ENCODE measurements at regions not wholly inside any gene's neighbourhood (a gene's known extent, or its start where the extent isn't known, plus 50 kb on each side); places are given as distances from the start of the nearest gene placed in this dataset.
"Not testable (repeated sequence)": the region's sequence is repeated elsewhere in the genome, so short reads cannot be mapped to it uniquely, and the experiment has no call there.

DNA sequence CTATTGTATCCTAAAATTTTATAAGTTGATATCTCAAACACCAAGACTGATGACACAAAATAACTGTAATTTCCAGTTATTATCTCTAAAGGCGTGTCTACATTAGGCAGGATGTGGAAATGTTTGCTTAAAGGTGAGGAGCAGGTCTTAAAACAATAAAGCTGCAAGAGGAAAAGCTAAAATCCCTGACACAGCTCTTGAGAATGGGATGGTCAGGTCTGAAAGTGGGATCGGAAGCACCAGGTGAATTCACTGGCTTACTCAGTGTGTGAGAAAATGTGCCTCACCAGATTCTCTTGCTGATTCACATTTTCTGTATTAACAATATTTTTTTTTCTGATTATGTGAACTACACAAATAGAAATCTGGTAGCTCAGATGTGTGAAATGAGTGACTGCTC is 421.9 kb upstream of the ADAMTS5 start:
- DNase-seq = no peak
- in situ Hi-C loops (cut with HindIII; ENCODE audit: low pct_ligation_motif_present, low pct_unique_long_range_greater_than_20kb, low sequenced_read_pairs) = no loop called here

DNA sequence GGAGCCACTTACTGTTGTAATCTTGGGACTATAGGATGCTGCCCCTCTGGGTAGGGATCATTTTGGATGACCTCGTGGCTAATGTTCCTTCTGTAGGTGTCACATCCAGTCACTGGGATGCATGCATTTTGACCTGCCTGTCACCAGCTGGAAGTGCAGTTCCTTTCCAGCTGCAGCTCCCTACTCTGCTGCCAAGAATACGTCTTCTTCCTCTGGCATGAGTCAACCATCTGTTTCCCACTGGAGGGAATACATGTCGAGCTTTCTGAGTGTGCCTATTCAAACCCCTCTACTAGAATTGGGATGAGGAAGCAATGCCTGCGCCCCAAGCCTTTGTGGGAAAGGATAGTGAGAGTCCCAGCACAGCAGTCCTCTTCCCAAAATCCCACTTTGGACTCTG is 415.5 kb upstream of the ADAMTS5 start:
- in situ Hi-C loops (cut with HindIII; ENCODE audit: low pct_ligation_motif_present, low pct_unique_long_range_greater_than_20kb, low sequenced_read_pairs) = no loop called here
- no peak for DNase-seq

DNA sequence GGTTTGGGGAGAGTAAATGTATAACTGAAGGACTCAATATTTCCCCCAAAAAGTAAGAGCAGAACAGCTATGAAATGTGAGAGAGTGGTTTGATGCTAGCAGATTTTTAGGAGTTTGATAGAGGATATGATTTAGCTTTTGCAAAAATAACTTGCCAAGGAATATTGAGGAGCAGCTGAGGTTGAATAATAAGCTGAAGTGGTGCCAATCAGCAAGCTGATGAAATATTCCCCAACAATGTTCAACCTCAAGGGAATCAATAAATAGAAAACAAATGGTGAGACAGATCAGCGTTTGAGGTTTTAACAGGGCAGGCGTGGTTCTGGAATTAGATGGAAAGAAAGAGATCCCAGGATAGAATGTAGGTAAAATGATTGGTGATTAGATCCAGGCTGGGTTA is 413.4 kb upstream of the ADAMTS5 start:
- in situ Hi-C loops (cut with HindIII; ENCODE audit: low pct_ligation_motif_present, low pct_unique_long_range_greater_than_20kb, low sequenced_read_pairs) = no loop called here

DNA sequence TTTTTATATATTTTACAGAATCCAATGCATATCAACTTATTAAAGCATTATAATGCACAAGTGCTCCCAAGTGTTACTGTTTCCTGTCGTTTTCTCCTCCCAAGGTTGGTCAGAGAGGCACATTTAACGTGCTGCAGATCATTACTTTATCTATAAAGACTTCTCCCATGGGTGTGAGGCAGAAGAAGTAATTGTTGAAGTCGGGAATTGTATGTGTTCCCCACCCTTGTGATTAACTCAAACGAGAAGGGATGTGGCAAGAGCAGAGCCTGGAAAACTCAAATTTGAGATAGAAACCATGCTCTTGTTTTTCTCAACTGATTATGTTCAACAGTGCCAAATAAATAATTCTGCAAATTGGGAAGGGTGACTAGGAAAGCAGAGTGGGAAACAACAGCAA is 412.5 kb upstream of the ADAMTS5 start:
- DNase-seq = no peak
- in situ Hi-C loops (cut with HindIII; ENCODE audit: low pct_ligation_motif_present, low pct_unique_long_range_greater_than_20kb, low sequenced_read_pairs) = no loop called here

More for the DNA sequence above, 413.4 kb upstream of the ADAMTS5 start:
- DNase-seq = no peak

DNA sequence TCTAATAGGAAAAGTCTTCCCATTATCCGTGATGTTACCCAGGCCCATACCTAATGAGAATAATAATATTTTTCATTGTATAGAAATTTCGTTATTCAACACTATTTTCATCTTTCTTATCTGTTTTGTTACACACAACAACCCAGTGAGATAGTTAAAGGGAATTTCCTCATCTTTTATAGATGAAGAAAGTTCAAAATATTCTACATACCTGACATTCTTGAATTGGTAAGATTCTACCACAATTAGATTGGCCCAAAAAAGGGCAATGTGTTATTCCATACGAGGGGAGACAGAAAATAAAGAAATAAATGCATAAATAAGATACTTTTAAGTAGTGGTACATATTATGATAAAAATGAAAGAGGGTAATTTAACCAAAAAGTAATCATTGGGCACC is 405.5 kb upstream of the ADAMTS5 start:
- in situ Hi-C loops (cut with HindIII; ENCODE audit: low pct_ligation_motif_present, low pct_unique_long_range_greater_than_20kb, low sequenced_read_pairs) = no loop called here
- no peak for DNase-seq

DNA sequence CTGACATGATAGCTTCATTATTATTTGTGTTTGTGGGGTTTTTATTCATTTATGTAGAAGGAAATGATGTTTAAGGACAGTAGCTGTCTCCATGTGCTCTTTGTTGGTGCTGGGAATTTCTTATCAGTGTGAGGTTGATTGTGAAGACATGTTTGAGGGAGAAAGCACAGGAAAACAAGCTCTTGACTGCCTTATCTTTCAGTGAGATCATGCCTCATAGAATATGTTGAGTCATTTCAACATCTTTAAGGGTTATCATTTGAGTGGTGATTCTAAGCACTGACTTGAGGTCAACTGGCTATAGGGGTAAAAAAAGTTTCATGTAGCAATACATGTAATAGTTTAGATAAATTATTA is 405.1 kb upstream of the ADAMTS5 start:
- in situ Hi-C loops (cut with HindIII; ENCODE audit: low pct_ligation_motif_present, low pct_unique_long_range_greater_than_20kb, low sequenced_read_pairs) = no loop called here
- DNase-seq = no peak

DNA sequence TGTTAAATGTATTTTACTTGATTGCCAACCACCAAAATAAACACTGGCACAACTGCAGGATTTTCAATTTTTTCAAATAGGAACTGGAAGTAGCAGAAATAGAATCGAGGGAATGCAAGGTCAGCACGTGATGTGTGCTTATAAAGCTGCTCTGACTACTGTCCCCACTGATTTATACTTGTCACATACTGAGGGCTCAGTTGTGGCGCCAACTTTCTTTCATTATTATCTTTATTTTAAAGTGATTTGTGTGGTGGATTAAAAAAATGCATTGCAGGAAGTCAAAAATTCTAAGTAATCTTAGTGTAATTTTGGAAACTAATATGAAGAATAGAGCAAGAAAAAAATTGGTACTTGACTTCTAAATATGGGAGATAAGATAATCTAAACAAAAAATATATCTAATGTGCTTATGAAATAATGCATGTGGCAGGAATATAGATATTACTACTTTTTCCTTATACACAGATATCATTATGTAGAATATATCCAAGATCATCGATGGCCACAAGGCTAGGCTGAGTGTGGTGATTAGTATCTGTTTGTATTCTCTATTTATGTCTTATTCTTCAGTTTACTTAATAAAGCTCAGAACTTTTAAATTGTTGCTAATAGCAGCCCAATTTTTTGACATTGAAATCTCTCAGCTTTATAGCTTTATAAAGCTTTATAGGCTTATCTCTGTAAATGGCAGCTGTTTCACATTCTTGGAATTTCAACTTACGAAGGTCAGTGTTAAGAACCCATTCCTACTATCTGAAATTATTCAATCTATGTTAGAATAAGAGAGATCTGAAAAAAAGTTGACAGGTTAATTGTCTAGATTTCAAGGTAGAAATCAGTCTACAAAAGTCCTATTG is 404.5 kb upstream of the ADAMTS5 start:
- no peak for DNase-seq
- in situ Hi-C loops (cut with HindIII; ENCODE audit: low pct_ligation_motif_present, low pct_unique_long_range_greater_than_20kb, low sequenced_read_pairs) = no loop called here

DNA sequence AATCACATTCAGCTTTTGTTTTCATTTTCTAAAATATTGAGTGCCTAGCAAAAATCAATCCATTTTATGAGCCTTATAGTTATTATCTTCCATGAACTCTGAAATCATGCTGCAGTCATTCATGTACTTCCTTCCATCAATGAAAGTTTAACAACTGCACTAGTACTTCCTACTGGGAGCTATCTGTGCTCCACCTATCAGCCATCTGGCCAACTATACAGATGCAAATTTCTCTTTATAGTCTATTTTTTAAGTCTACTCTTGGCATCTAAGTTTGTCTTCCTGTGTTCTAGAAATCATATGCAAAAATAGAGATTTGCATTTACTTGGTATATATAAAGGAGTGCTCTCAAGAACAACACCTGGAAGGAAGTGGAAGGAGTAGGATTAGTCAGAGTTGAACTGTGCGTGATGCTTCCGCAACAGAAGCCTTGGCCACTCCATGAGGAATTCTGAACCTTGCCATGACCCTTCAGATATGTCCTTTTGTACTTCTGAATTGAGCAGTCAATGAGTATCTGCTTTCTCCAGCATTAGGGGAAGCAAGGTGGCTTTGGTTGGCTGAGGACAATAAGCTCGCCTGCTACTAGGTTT is 403.2 kb upstream of the ADAMTS5 start:
- in situ Hi-C loops (cut with HindIII; ENCODE audit: low pct_ligation_motif_present, low pct_unique_long_range_greater_than_20kb, low sequenced_read_pairs) = no loop called here
- no peak for DNase-seq

DNA sequence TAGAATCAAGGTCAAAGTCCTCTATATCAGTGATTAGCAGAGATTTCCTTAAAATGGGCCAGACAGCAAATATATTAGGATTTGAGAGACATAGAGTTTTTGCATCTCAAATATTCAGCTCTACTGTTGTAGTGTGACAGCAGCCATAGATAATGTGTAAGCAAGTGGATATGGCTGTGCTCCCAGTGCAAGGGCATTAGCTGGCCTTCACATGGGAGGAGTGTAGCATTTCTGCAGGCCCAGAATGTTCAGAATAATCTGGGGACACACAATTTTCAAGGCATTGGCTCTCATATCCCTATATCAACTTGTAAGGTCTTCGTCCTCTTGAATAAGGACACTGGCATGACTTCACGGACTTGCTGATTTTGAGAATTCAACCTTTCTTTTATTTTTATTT is 402.3 kb upstream of the ADAMTS5 start:
- DNase-seq = no peak
- in situ Hi-C loops (cut with HindIII; ENCODE audit: low pct_ligation_motif_present, low pct_unique_long_range_greater_than_20kb, low sequenced_read_pairs) = no loop called here

DNA sequence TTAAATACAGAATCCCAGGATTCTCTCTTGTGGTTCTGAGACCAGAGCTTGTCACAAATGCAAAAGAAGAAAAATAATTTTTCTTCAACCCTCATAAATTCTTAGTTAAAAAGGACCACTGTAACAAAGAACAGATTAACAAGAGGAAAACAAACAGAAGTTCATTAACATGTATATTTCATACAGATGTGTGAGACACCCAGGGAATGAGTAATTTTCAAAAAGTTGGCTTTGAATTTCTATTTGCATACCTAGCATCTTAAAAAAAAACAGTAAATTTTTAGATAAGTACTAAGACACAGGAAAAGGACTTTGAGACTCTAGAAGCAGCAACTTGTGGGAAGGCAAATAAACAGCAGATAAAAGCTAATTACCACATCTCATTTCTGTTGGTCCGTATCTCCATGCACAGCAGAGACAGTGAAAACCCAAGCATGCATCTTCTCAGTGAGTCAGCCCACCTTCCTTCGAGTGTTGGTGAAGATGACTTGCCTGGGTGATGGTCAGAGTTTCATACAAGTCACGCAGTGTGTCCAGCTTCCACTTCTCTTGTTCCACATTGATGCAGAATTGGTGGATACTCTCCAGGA is 399.9 kb upstream of the ADAMTS5 start:
- in situ Hi-C loops (cut with HindIII; ENCODE audit: low pct_ligation_motif_present, low pct_unique_long_range_greater_than_20kb, low sequenced_read_pairs) = no loop called here
- DNase-seq = no peak

DNA sequence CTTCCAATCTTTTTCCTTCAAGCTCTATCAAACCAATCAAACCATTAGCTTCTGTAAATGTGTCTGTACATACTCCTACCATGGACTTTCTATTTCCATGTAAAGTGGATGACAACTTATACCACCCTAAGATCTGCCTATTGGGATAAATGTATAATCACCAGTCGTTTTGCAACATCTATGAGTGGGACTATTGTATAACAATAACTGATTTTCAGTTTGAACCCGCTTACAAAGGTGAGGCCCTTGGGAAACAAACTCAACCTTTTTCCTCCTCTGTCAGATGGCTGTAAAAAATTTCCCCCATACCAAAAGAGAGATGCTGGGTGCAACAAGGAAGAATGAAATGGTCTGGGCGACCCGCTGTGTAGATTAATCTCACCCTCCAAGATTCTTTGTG is 399.1 kb upstream of the ADAMTS5 start:
- no peak for DNase-seq
- in situ Hi-C loops (cut with HindIII; ENCODE audit: low pct_ligation_motif_present, low pct_unique_long_range_greater_than_20kb, low sequenced_read_pairs) = no loop called here

DNA sequence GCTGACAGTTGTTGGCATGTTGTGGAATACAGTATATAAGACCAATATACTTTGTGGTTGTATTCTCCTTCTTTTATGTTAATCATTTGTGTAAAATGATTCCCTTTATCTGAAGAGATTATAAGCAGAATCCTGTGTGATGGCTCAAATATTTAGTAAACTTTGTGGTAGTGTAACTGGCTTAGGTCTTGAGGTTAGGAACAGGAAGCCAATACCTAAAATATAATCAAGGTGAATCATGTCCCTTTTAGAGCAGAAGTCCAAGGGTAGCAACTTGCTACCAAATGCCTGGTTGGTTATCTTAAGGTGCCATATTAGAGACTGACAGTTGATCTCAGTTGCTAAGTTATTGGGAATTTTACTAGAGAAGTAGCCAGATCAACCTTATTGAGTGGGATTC is 398.5 kb upstream of the ADAMTS5 start:
- in situ Hi-C loops (cut with HindIII; ENCODE audit: low pct_ligation_motif_present, low pct_unique_long_range_greater_than_20kb, low sequenced_read_pairs) = no loop called here
- DNase-seq = no peak

DNA sequence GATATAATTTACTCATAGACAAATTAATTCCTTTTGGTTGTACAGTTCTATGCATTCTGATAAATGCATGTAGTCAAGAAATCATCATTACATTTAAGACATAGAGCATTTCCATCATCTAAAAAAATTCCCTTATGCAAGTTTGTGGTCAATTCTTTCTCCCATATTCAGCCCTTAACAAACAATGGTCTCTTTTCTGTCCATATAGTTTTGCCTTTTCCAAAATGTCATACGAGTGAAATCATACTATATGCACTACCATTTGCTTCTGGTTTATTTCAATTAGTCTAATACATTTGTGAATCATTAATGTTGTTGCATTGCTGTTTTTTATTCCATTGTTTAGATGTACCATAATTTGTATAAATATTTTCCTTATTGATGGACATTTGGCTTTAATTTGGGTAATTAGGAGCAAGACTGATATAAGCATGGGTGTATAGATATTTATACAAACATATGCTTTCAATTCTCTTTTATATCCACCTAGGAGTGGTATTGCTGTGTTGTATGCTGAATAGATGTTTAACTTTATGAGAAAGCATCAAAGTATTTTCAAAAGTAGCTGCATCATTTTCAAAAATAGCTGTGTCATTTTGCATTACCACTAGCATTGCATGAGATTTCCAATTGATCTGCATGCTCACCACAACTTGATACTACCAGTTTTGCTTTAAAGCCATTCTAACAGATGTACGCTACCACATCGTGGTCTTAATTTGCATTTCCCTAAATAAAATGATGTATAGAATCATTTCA is 397.0 kb upstream of the ADAMTS5 start:
- in situ Hi-C loops (cut with HindIII; ENCODE audit: low pct_ligation_motif_present, low pct_unique_long_range_greater_than_20kb, low sequenced_read_pairs) = no loop called here
- DNase-seq = no peak

DNA sequence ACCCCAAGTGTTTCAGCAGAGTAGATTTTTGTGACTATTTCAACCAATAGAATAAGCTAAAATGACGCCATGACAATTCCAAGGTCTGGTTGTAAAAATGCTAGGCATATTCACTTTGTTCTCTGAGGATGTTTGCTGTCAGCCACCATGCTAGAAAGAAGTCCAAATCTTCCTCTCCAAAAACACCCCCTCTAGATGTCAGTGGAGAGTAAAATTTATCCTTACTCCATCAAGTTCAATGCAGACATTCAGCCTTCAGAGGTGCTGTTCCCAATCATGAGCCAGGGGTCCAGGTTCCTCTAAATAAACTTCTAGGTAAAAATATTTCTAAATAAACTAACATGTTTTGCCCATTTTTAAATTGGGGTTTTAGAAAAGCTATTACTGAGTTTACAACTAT is 395.4 kb upstream of the ADAMTS5 start:
- peak; percentile 17 for DNase-seq
- in situ Hi-C loops (cut with HindIII; ENCODE audit: low pct_ligation_motif_present, low pct_unique_long_range_greater_than_20kb, low sequenced_read_pairs) = no loop called here

DNA sequence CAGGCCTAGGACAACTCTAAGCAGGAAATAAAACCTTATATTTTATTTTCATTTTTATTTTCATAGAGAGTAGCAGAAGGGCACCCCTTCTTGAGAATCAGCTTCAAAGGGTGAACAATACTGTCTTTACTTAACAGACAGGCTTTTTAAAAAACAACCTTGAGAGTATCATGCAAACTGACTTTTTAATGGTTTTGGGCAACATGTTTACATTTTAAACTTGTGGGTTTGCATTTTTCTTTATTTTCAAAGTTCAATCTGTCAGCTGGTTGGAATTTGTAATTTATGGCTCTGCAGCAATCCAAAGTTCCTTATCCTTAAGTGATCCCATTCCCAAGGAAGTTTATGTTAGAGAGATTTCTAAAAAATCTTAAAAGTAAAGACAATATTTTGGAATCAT is 392.3 kb upstream of the ADAMTS5 start:
- in situ Hi-C loops (cut with HindIII; ENCODE audit: low pct_ligation_motif_present, low pct_unique_long_range_greater_than_20kb, low sequenced_read_pairs) = no loop called here
- DNase-seq = no peak

DNA sequence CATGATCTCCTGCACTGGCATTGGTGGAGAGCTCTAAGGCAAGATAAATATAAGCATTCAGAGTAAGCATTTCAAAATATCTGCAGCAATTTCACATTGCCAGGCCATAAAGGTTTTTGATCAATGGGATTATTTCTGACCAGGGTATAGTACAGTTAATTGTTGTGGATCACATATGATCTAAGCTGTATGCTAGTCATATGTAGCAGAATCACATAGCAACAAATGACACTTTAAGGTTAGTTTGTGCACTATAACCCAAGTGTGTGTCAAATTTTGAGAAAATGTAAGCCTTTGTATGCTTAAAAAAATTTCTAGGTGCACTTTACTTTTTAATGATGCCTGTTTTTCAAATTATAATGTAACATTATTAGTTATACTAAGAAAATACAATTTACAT is 386.0 kb upstream of the ADAMTS5 start:
- in situ Hi-C loops (cut with HindIII; ENCODE audit: low pct_ligation_motif_present, low pct_unique_long_range_greater_than_20kb, low sequenced_read_pairs) = no loop called here
- no peak for DNase-seq

DNA sequence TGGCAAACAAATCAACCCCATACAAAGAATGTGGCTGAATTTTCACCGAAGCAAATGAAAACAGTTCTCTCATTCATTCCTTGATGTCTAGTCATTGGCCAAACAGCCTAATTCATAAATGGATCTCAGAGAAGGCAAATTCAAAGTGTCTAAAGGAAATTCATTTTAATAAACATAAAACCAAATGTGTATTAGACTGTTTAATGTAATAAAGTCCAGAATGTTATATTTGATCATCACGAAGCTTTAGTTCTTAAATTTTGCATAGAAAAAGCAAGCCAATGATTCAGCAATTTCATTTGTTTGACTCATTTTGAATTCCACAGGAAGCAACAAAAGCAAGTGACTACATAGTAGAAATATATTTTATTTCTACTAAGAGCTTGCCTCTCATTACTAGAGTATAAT is 379.2 kb upstream of the ADAMTS5 start:
- in situ Hi-C loops (cut with HindIII; ENCODE audit: low pct_ligation_motif_present, low pct_unique_long_range_greater_than_20kb, low sequenced_read_pairs) = no loop called here
- DNase-seq = no peak

DNA sequence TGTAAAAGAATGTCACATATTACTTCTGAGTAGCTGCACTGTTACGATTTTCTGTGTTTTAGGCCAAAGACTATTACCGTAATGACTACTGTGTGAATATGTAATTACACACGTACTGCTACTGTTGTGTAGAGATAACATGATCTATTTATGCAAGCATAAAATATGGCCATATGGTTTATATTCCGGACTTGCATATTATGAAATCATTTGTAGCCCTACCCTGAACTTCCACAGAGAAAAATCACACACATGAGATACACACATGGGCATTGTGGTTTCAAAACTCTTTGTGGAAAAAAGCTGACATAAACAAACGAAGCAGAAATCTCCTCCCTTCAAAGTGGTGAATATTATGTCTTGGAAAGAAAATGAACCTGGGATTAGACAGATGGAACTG is 373.0 kb upstream of the ADAMTS5 start:
- in situ Hi-C loops (cut with HindIII; ENCODE audit: low pct_ligation_motif_present, low pct_unique_long_range_greater_than_20kb, low sequenced_read_pairs) = no loop called here
- DNase-seq = no peak

DNA sequence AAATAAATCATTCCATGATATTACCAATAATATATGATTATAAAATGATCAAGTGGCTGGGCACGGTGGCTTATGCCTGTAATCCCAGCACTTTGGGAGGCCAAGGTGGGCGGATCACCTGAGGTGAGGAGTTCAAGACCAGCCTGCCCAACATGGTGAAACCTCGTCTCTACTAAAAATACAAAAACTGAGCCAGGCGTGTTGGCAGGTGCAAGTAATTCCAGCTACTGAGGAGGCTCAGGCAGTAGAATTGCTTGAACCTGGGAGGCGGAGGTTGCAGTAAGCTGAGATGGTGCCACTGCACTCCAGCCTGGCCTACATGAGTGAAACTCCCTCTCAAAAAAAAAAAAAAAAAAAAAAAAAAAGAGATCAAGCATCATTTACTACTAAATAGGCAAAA is 371.1 kb upstream of the ADAMTS5 start:
- in situ Hi-C loops (cut with HindIII; ENCODE audit: low pct_ligation_motif_present, low pct_unique_long_range_greater_than_20kb, low sequenced_read_pairs); DNase-seq: not testable (repeated sequence)
